ENCODE measurements at regions not wholly inside any gene's neighbourhood (a gene's known extent, or its start where the extent isn't known, plus 50 kb on each side); places are given as distances from the start of the nearest gene placed in this dataset.
A peak's percentile ranks its signal among the peaks of the same experiment; 100 is the strongest.

GRCh38 chr9:126017758-126018157, 270.6 kb downstream of the PBX3 start:
- no peak for DNase-seq

- DNase-seq, result no peak
Measured at GRCh38 chr9:126020836-126021235, 273.7 kb downstream of the PBX3 start.

GRCh38 chr9:126023962-126024361, 276.8 kb downstream of the PBX3 start:
- no peak for DNase-seq

- no peak for DNase-seq
Measured at GRCh38 chr9:126024581-126025230, 277.5 kb downstream of the PBX3 start.

GRCh38 chr9:126025991-126026390, 278.8 kb downstream of the PBX3 start:
- no peak for DNase-seq

GRCh38 chr9:126027566-126027965, 280.4 kb downstream of the PBX3 start:
- DNase-seq, result no peak

- DNase-seq, result no peak
Measured at GRCh38 chr9:126028746-126029145, 281.6 kb downstream of the PBX3 start.

GRCh38 chr9:126030716-126031115, 283.5 kb downstream of the PBX3 start:
- no peak for DNase-seq

- DNase-seq, result no peak
Measured at GRCh38 chr9:126031116-126031515, 283.9 kb downstream of the PBX3 start.

- DNase-seq, result no peak
Measured at GRCh38 chr9:126032135-126032534, 285.0 kb downstream of the PBX3 start.

GRCh38 chr9:126033318-126033717, 286.1 kb downstream of the PBX3 start:
- DNase-seq, result no peak

GRCh38 chr9:126033956-126034355, 286.8 kb downstream of the PBX3 start:
- no peak for DNase-seq

GRCh38 chr9:126036881-126037291, 289.7 kb downstream of the PBX3 start:
- DNase-seq, result peak; percentile 29

- DNase-seq, result no peak
Measured at GRCh38 chr9:126038790-126039189, 287.8 kb upstream of the MVB12B start.

GRCh38 chr9:126043681-126044080, 282.9 kb upstream of the MVB12B start:
- DNase-seq, result no peak

GRCh38 chr9:126049088-126049487, 277.5 kb upstream of the MVB12B start:
- DNase-seq, result no peak

GRCh38 chr9:126049896-126050604, 276.6 kb upstream of the MVB12B start:
- no peak for DNase-seq

- DNase-seq, result no peak
Measured at GRCh38 chr9:126050605-126050990, 276.0 kb upstream of the MVB12B start.

- DNase-seq, result no peak
Measured at GRCh38 chr9:126051446-126052130, 275.0 kb upstream of the MVB12B start.

GRCh38 chr9:126052791-126053190, 273.8 kb upstream of the MVB12B start:
- DNase-seq, result no peak

GRCh38 chr9:126053913-126054312, 272.7 kb upstream of the MVB12B start:
- peak; percentile 12 for DNase-seq

GRCh38 chr9:126055381-126055985, 271.1 kb upstream of the MVB12B start:
- DNase-seq, result peak; percentile 7

- DNase-seq, result peak; percentile 3
Measured at GRCh38 chr9:126056312-126057021, 270.2 kb upstream of the MVB12B start.

Data from right hindlimb (tissue), 1 donor.